Stimulated activated CD8-positive, alpha-beta memory T cell treated with anti-CD3 and anti-CD28 coated beads, Interleukin-7, amount 100 ng/mL, for 48 hours (primary cell): ENCODE measurements at regions not wholly inside any gene's neighbourhood (a gene's known extent, or its start where the extent isn't known, plus 50 kb on each side); places are given as distances from the start of the nearest gene placed in this dataset.
"Not testable (repeated sequence)": the region's sequence is repeated elsewhere in the genome, so short reads cannot be mapped to it uniquely, and the experiment has no call there.

ENCODE experiments used
- DNase-seq, 2 donors: peaks; one replicate each; pipeline ENCODE4 v3.0.0-alpha.2; 2020; ENCODE audit warnings: low read depth in 1 of 2; ENCODE audit errors: extremely low read depth in 1 of 2

DNA sequence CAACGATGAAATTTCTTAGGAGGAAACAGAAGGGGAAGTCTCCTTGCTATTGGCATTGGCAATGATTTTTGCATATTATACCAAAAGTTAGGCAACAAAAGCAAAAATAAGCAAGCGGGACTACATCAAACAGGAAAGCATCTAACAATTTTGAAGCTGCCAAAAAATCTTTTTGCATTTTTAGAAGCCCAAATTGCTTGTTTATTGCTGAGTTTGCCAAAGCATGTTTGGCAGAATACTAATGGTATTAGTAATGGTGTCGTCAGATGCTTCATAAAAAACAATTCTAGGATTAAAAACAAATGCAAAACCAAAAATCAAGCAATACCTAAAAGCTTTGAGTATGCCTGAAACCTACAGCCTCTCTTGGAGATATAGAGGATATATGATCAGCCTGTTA is 80.0 kb downstream of the GALR1 start:
- no peak for DNase-seq

DNA sequence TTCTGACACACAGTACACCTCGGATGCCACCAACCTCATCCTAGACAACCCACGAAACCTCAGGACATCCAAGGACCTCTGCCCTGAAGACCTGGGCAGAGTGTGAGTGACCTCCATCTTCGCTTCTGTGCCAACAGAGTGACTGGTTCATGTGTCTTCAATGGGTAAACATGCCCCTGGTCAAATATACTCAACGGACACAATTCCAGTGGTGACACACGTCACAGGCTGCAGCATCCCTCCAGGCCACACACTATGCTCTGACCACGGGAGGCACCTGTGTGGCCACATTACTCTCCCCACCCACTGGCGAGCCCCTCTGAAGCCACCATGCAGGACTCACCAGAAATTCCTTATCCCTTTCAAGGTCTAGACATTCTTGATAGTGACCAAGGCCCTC is 85.2 kb downstream of the GALR1 start:
- no peak for DNase-seq

DNA sequence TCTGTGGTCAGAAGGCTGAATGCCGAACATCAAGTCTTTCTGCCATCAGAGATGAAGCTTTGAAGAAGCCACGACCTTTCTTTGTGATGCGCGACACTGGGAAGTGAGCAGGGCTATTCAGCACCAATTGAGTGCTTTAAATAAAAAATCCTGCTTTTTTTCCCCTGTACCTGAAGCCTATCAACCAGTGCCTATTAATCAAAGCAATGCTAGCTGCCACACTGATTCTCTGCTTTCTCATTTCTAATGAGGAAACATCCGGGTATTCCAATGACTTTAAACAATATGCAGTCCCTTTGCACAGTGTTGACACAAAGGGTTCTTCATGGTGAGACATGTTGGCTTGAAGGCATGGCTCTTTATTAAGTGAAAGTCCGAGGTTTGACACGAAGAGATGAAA is 88.0 kb downstream of the GALR1 start:
- DNase-seq: no peak

DNA sequence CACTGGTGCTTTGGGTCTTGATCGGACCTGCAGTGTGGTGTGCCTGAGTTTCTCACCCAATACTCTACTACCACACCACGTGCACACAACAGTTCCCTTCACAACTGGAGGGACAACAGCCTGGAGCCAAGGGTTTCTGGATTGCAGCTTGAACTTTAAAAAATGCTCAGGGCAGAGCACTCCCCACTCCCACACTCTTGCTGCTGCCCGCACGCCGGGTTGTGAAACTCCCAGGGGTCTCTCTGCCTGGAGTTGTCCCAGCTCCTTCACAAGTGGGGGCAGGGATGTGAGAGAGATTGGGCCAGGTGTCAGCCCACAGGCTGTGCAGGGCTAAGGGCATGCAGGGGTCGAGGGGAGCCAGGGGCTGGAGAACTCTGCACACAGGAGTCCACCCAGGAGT is 89.4 kb downstream of the GALR1 start:
- DNase-seq: no peak

DNA sequence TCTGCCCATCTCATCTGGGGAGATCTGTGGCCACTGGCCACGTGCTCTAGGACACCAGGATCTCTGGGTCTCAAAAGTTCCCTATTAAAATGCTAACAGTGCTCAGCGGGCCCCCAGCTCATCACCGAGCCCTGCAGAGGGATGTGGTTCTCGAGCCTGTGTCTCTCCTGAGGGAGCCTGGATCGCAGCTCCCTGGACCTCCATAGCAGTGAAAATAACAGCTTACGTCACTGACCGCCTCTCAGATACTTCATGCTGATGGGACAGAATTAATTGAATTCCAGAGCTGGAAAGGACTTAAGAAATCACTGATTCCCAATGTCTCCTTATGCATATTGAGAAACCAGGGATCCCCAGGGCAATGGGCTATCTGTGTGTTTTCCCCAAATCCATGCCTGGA is 90.0 kb downstream of the GALR1 start:
- no peak for DNase-seq

DNA sequence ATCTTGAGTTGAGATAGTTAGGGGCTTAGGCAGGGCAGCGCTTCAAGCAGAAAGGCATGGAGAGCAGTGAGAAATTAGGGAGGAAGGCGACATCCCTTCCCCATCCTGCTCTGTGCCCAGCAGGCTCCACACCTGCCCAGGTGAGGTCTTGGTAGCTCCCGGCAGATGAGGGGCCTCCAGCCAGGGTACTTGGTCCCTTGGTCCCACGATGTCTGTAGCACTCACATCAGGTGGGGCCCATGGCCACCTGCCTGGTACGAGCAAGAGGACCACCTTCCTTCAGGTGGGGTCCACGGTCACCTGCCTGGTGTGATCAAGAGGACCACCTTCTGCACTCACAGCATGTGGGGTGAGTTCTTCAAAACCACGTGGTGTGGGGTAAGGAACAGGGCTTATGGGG is 91.2 kb downstream of the GALR1 start:
- no peak for DNase-seq

DNA sequence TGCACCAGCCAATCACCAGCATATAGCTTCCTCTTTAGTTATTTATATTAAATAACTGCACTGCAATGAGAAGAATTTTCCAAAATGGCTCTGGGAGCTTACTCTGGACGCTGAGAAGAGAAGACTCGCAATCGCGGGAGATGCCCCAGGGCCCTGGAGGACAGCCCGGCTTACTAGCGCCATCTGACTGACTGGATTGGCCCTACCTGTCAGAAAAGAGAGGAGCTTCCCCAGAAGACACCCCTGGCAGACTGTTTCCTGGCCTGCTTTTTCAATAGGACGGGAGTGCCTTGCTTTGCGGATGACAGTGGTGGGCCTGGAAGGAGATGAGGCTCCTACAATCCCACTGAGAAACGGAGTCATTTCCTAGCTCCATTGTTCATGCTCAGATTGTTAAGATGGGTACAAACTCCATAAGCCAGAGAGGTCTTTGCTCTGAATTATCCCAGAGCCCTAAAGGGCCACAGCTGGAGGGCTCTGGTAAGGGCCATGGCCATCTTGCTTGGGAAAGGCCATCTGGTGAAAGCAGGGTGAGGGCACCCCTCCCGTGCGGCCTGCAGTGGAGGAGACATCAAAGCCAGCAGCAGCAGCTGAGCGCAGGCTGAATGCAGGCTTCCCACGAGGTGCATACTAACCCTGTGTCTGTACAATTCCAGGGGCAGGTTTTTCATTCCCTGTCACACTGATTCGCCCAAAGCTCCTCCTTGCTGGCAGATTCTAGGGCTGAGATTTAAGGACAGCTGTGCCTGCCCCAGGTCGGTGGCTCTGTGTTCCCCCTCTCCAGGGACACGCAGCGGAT is 92.1 kb downstream of the GALR1 start:
- no peak for DNase-seq

DNA sequence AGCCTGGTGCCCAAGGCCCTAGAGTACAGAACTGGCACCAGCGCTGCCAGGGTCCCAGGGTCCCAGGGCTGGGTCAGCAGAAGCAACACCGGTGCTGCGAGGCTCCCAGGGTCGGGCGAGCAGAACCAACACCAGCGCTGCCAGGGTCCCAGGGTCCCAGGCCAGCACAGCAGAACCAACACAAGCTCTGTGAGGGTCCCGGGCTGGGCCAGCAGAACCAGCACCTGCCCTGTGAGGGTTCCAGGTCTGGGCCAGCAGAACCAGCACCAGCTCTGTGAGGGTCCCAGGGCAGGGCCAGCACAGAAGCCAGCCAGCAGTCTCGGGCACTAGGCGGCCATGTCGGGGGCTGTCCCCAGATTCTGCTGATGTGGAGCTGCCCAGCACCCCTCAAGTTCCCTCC is 93.1 kb downstream of the GALR1 start:
- no peak for DNase-seq

DNA sequence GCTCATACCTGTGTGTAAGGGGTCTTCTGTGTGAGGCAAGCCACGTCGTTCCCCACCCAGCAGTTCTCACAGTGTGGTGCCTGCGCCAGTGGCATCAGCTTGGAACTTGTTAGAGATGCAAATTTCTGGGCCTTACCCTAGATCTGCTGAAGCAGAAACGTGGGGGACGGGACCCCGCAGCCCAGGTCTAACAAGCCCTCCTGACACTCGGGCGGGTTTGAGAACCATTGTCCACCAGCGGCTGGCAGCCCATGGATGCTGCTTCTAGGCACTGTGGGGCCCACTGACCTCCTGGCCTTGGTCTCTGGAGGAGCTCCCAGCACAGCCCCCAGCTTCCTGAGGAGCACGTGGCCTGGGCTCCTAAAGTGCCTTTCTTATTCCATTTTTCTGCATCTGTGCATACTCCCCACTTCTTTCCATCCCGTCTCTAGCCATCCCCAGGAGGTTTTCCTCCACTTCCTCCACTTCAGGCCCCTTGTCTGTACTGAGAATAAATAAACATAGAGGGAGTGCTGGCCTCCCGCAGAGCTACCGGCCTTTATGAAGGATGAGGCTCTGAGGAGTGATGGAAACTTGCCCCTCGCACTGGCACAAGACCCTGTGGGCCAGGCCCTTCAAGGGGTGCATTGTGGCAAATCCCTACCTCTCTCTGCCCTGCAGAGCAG is 94.3 kb downstream of the GALR1 start:
- no peak for DNase-seq

DNA sequence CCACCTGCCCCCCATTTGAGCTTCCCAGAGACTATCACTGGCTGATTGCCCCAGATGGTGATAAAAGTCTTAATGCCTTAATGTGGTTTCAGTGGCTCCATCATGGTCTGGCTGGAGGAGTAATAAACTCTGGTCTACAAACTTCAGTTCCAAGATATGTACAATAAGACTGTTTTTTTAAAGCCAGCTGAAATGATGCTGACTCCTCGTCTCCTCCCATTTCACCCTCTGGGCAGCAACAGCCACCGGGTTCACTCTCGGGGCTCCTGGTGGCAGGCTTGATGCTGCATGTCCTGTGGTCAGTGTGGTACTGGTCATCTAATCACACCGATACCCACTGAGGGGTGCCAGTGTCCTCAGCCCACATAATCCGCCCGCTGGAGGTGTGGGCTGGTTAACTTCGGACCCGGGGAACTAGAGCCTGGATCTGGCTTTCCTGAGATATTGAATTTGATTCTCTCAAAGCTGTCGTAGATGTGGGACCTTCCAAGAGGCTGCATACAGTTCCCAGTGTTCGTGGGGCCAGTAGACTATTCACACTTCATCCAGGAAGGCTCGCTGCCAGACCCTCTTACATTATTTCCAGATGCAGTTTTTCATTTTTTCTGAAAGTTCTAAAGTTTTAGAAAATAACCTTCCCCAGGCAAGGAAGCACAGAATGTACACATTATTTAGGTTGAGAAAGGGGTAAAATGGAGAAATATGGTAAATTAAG is 95.3 kb downstream of the GALR1 start:
- DNase-seq: no peak

DNA sequence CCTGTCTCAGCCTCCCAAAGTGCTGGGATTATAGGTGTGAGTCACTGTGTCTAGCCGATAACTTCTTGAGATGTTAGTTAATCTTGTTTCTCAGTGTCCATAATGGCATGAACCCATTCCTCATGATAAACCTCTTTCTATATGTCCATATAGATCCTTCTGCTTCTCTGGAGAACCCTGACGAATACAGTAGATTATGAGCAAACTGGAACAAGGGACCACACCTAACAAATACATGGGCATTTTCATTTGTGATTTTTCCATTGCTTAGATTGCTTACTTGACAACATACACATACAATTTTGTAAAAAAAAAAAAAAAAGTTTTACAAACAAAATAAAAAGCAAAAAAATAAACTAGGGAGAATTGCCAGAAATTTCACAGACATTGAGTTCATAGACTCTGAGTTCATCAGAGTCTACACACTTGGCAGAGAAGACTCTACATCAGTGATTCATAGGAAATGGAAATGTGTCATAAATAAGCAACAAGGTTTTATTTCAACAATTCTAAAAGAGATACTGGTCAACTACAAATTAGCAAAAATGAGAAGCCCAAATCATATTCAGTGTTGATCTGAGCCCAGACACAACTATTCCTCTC is 96.7 kb downstream of the GALR1 start:
- DNase-seq: no peak

DNA sequence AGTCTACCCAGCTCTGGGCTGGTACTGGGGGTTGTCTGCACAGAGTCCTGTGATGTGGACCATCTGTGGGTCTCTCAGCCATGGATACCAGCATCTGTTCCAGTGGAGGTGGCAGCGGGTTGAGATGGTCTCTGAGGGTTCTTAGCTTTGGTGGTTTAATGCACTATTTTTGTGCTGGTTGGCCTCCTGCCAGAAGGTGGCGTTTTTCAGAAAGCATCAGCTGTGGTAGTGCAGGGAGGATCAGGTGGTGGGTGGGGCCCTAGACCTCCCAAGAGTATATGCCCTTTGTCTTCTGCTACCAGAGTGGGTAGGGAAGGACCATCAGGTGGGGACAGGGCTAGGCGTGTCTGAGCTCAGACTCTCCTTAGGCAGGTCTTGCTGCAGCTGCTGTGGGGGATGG is 103.7 kb downstream of the GALR1 start:
- not testable (repeated sequence) for DNase-seq

DNA sequence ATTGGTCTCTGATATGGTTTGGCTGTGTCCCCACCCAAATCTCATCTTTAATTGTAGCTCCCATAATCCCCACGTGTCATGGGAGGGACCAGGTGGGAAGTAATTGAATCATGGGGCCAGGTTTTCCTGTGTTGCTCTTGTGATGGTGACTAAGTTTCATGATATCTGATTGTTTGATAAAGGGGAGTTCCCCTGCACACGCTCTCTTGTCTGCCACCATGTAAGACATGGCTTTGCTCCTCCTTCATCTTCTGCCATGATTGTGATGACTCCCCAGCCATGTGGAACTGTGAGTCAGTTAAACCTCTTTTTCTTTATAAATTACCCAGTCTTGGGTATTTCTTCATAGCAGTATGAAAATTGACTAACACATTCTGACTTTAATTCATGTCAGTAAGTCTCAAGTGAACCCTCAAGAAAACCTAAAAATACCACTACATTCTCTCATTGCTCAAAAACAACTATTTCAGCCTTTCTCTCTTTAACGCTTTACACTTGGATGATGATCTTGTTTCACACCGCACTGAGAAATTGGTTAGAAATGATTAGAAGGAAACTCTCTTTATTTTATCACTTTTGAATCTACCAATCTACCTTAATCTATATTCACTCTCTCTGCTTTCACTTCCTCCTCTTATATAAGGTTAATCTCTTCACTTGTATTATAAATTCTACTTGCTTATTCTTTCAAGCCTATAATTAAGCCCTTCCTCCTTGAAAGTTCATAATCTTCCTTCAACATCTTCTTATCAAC is 110.1 kb downstream of the GALR1 start:
- DNase-seq: no peak

DNA sequence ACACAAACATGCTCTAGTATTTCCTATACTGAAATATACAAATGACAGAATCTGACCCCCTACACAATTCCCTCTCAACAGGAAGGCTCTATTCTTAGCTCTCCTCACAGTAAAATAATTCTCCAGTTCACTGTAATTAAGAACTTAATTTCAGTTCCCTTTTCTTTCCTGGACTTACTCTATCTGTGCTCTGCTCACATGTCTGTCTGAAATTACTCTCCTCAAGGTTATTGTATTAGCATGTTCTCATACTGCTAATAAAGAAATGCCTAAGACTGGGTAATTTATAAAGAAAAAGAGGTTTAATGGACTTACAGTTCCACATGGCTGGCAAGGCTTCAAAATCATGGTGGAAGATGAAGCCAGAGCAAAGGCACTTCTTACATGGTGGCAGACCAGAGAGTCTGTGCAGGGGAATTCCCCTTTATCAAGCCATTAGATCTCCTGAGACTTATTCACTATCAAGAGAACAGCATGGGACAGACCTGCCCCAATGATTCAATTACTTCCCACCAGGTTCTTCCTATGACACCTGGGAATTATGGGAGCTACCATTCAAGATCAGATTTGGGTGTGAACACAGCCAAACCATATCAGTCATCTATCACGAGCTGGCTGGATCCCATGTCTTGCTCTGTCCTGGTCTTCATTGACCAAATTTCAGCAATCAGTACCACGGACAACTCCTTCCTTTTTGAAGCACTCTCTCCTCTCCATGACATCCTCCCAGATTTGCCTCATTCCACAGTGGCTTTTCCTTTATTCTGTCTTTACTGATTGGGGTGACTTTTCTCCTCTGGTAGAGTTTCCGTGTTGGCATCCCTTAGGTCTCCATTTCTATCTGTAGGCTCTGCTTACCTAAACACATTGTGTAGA is 110.9 kb downstream of the GALR1 start:
- DNase-seq: no peak

DNA sequence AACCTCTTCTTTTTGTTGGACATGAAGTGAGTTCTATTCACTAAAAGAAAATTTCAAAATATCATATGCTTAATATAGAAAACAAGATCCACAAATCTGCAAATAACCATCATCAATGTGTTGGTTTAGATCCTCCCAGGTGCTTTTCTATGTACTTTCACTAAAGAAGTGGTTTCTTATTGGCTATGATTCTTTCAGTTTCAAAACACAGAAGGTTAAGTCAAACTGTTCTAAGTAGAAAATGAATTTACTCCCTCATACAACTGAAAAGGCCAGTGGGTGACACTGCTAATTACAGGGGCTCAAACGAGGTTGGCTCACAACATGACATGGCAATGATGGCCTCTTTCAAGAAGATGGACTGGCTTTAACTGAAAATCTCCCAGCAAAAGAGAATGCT is 111.7 kb downstream of the GALR1 start:
- no peak for DNase-seq

DNA sequence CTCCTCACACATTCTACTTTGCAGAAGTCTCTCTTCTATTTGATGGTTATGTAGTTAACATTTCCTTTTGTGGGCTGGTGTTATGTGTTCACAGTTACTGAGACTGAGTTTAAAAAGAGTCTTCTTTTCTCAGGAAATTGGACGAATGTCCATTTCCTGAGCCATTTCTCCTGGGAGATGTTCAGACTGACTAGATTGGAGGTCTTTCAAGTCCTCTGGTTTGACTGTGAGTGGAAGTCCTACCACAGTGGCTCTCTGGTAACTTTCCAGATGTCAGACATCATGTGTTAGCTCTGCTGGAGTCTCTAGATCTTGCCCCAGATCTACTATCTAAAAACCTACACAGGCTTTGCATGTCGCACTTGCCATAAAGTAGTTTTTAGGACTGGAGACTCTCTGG is 116.0 kb downstream of the GALR1 start:
- no peak for DNase-seq

DNA sequence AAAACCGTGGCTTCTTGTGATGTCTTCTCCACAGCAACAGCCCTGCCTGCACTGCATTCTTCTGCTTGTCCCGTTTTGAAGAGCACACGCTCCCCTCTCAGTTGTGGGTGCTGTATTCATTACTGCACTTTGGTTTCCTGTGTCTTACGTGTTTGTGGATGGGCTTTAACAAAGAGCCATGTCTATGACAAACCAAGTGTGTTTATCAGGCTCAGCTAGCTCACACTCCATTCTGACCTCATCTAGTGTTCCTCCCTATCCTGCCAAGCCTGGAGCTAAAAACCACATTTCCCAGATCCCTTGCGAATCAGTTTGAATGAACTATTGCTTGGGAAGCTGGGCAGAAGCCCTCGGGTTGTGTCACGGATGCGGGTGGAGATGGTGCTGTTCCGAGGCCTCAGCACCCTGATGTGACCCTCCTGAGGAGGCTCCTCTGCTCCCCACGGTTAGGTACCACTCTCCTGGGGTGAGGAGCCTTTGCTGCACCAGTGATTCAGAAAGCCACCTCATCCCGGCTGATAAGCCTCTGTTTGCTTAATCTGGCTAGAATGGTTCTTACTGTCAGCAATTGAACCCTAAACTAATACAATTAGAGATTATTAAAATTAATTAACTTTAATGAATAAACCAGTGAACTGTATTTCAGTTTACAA is 116.5 kb downstream of the GALR1 start:
- DNase-seq: no peak

DNA sequence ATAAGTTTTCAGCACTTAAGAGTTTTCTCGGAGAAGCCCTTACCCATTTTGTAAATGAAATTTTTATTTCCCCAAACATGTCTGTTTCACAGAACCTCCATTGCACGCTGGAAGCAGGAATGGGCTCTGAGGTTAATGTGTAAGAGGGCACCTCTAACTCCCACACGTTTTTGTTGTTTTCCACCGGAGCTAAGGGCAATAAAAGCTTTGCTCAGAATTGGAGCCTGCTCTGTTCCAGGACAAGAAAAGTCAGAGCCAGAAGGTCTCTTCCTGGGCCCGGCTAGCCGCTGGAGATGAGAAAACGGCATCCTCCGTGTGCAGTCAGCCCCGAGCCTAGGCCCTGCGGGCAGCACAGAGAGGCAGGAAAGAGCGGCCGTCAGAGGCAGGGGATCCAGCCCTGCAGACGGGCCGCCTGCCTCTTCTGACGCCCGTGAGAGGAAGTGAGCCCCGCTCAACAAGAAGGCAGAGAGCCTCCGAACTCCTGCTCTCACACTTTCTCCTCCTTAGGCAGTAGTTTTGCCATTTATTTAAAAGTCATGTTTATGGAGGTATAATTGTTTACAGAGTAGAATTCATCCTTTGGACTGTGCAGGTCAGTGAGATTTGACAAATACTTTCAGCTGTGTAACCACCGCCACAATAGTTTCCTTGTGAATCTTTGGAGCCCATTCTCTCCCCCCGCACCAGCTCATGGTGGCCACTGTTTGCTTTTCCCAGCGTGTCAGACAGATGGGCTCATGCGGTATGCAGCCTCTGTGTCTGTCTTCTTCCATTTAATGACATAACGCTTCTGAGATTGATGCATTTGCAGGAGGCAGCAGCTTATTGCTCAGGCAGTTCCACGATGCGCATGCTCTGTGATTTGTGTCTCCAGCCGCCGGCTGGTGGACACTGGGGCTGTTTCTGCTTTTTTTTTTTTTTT is 117.3 kb downstream of the GALR1 start:
- DNase-seq: no peak
